ENCODE measurements at regions not wholly inside any gene's neighbourhood (a gene's known extent, or its start where the extent isn't known, plus 50 kb on each side); places are given as distances from the start of the nearest gene placed in this dataset.

DNA sequence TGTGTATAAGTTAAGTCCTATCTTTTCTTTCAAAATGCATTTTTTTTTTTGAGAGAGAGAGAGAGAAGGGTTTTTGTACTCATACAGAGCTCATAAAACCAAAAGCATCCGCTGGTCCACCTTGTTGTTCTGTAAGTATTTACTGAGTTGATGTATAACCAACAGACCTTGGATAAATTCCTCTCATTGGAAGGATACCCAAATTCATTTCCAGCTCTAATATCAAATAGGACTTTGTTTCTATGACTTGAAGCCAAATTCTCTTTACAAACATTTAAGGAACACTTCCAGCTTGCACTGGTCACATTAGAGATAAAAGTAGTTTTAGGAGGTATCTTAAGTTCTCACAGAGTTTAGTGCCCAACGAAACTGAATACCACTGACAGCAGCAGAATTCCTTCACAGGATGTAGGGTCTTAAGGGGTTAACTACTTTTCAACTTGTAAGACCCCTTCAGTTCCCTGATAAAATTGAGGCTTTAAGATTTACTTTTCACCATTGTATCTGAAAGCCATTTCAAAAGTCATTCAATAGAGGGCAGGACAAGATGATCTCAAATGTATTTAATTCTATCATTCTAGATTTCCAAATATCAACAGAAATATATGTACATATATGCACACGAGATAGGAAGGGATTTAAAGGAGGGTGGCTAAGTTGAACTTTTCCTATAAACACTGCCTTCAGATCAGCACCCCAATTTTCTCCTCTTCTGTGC, 1398.5 kb upstream of the CELF4 start:
- DNase-seq (ENCODE audit: low read depth) = no peak

DNA sequence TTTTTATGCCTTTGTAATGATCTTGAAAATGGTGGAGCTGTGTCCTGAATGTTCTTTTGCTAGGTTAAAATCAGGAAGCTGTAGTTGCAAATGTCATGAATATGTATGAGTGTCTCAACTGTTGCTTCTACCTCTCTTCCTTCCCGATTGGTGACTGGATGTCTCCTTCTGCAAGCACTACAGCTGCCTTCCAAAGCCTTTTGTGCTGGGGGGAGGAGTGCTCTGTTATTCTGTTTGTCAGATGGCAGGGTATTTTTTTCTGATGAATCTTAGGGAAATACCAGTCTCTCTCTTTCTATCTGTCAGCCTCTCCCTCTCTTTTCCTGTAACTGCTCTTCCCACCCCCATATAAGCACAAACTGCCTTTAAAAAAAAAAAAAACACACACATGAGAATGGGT, 1396.3 kb upstream of the CELF4 start:
- DNase-seq (ENCODE audit: low read depth) = no peak

DNA sequence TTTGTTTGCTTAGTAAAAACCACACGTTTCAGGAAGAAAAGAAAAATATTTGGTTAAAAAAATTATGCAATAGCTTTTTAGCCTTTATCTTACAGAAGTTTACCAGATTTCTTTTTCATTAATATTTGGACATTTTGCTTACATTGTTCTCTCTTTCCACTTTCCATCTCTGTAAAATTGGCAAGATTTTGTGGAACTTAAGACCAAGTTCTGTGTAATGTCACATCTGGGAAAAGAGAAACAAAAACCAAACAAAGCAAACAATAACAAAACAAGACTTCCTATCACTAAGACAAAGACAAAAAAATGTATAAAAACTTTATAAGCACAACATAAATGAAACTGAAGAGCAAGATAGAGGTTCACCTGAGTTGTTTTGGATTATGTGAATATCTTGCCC, 1392.1 kb upstream of the CELF4 start:
- DNase-seq (ENCODE audit: low read depth) = no peak

DNA sequence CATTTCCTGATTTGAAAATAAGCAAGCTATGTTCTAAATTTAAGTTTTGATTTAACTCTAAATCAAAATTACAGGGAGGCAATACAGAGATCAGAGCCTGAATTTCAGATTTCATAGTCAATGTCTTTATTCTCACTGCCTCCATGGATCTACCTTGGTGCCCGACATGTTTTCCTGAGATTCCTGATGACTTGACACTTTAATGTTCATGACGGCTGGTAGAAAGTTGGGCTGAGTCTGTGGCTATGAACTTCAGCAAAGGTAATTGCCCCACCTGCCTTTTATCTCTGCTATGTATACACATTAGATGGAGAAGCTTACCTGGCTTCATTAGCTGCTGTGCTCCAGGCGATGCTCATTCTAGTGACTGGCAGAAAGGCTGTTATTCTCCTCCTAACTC, 1390.5 kb upstream of the CELF4 start:
- no peak for DNase-seq (ENCODE audit: low read depth)

DNA sequence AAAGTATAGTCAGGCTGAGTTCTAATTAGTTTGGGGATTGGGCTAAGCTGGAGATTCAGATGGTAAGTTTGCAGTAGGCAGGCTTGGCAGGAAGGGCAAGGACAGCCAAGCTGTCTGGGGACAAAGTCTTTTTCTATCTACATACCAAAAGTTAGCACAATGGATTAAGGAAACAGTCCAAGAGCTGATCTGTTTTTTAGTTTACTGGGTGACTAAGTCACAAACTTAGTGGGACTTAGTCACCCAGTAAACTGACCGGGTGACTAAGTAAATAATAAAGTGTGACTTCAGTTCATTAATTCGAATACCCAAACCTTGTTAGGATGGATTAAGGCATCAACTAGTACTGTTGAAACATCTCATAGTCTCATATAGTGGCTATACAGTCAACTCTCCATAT, 1386.0 kb upstream of the CELF4 start:
- DNase-seq (ENCODE audit: low read depth) = no peak

DNA sequence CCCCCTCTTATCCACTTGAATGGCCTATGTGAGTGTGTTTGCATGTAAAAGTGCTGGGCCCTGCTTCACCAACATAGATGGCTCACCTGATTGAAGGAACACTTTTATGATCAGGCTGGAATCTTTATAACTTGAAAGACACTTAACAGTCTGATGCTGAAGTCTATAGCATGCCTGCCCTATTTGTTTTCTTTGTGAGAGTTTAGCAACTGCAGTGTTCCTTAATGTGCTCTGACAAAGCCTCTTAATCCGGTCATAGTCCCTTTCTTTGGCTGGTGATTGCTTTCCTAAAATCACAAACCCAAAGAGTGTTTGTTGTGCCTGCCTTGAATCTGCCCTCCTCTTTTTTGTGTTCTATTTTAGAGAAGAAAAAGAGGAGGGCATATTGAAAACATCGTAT, 1382.8 kb upstream of the CELF4 start:
- no peak for DNase-seq (ENCODE audit: low read depth)

DNA sequence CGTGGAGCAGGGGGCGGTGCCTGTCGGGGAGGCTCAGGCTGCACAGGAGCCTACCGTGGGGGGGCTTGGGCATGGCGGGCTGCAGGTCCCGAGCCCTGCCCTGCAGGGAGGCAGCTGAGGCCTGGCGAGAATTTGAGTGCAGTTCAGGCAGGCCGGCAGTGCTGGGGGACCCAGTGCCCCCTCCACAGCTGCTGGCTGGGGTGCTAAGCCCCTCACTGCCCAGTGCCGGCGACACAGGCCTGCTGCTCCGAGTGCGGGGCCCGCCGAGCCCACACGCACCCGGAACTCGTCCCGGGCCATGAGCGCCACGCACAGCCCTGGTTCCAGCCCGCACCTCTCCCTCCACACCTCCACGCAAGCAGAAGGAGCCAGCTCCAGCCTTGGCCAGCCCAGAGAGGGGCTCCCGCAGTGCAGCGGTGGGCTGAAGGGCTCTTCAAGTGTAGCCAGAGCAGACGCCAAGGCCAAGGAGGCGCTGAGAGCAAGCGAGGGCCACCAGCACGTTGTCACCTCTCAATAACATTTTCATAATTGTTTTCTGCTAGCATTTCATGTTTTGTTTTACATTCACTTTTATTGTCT, 1378.9 kb upstream of the CELF4 start:
- no peak for DNase-seq (ENCODE audit: low read depth)

DNA sequence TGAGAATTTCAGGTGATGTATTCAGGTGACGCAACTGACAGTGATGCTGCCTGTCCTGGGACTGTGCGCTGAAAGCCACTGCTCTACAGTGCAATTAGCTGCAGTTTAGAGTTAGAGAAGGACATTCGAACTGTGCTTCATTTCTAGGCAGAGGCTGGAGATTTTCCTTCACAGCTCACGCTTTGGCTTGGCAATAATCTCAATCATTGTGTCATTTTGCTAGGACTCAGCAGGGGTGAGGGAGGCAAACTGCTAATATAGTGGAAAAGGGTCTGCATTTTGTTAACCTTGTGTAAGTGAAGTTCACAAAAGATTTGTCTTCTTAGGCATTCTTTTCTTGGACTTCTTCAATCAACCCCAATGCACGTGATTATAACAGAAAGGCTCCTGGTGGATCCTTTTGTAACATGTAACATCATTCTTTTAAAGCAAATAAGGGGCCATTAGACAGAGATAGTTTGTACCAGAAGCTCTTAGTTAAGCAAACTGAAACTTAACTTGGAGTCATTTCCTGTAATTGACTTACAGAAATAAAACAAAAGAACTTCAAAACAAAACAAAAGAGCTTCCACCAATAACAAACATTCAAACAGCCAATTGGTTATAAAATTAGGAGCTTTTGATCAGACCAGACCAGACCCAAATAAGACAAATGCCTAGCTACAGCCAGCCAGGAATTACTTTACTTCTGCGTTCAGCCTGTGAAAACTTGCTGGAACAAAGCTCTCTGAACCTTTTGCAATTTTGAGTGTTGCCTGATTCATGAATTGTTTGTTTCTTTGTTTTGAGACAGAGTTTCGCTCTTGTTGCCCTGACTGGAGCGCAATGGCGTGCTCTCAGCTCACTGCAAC, 1376.3 kb upstream of the CELF4 start:
- DNase-seq (ENCODE audit: low read depth) = no peak

DNA sequence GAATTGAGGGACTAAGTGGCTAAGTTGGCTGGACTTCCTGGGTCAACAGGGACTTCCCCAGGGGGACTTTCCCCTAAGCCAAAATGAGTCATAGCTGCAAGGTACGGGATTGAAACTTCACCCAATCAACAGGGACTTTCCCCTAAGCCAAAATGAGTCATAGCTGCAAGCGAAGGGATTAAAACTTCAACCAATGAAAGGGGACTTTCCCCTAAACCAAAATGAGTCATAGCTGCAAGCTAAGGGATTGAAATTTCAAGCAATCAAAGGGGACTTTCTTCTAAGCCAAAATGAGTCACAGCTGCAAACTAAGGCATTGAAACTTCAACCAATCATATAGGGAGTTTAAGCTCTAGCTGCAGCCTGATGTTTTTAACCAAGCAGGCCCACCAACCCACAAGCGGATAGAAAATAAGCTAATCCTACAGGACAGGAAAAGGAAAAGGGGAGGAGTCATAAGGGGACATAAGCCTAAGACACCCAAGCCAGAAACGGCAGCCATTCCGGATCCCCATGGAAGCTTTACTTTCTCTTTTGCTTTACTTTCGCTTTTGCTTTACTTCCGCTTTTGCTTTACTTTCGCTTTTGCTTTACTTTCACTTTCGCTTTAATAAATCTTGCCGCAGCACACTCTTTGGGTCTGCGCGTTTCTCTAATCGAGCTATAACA, 1375.4 kb upstream of the CELF4 start:
- peak; percentile 49 for DNase-seq (ENCODE audit: low read depth)

DNA sequence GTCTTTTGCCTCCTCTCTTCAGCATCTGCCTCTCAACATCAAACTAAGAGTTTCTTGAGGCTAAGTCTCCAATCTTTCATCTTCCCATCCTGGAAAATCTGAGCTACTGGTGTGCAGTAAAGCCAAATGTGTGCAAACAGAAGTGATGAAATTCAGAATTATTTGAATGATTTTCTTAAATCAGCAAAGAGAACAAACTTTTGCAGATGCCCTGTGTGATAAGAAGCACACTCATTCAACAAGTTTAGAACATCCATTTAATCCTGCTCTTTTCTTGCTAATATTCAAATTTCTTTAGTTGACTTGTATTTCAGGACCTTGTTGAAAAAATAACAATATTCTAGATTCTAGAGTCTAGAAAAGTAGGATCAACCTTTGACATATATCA, 1374.9 kb upstream of the CELF4 start:
- DNase-seq (ENCODE audit: low read depth) = no peak

DNA sequence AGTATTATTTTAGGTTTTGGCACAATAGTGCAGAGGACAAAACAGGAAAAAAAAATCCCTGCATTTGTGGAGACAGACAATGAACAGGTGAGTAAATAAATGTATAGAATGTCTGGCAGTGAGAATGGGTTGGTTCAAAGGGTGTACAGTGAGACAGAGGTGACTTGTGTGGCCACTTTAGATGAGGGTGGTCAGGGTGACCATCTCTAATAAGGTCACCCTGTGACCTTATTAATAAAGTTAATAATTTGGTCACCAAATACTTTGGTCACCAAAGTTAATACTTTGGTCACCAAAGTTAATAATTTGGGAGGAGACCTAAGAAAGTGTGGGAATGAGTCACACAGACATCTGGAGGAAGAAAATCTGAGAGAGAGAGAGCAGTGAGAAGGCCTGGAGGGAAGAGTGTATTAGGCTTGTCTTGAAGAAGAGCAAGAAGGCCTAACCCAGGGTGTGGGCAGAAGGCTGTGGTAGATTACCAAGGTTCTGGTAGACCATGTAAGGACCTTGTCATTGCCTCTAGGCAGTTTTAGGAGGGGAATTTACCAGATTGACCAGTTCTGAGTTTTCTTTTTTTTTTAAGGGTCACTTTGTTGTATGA, 1368.4 kb upstream of the CELF4 start:
- DNase-seq (ENCODE audit: low read depth) = no peak

DNA sequence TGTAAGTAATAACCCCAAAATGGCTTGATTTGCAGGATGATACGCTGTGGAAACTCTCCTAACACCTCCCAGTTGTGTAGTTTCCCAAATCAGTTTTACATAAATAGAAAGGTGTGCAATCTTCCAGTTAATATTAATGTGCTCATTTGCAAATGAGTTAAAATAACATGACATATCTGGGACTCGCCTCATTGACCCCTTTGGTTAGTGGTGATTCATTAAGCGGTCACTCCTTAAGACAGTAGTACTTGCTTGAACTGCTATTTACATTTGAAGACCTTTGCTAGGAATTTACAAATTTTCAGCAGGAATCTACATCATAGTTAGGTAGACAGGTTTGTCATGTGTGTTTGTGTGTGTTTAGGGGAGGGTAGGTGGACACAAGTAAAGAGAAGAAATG, 1367.7 kb upstream of the CELF4 start:
- no peak for DNase-seq (ENCODE audit: low read depth)

DNA sequence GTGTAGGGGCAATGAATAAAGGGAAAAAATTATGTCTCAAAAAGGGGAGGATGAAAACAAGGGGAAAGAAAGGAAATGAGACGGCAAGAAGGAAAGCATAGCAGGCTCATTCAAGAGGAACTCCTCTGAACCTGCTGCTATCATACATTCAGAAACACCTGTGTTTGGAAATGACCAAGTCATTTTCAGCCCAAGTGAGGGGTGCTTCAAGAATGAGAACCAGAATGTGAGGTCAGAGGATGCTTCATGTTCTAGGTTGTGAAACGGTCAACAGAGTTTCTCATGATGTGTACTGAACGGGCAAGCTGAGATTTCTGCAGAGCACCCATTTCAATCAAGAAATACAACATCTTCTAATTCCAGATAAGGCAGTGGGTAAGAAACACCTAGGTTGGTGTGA, 1367.2 kb upstream of the CELF4 start:
- DNase-seq (ENCODE audit: low read depth) = no peak

DNA sequence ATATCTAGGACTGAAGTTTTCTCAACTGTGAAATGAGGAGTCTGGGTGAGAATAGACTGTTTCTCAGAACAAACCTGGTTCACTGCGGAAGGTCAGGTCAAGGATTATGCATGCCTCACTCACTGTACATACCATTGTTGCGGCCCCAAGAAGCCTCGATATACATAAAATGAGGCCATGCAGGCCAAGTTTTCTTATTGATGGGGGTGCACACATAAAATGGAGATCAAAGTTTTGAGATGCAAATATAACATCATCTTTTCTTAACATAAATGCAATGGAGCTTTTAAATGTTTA, 1366.1 kb upstream of the CELF4 start:
- no peak for DNase-seq (ENCODE audit: low read depth)

DNA sequence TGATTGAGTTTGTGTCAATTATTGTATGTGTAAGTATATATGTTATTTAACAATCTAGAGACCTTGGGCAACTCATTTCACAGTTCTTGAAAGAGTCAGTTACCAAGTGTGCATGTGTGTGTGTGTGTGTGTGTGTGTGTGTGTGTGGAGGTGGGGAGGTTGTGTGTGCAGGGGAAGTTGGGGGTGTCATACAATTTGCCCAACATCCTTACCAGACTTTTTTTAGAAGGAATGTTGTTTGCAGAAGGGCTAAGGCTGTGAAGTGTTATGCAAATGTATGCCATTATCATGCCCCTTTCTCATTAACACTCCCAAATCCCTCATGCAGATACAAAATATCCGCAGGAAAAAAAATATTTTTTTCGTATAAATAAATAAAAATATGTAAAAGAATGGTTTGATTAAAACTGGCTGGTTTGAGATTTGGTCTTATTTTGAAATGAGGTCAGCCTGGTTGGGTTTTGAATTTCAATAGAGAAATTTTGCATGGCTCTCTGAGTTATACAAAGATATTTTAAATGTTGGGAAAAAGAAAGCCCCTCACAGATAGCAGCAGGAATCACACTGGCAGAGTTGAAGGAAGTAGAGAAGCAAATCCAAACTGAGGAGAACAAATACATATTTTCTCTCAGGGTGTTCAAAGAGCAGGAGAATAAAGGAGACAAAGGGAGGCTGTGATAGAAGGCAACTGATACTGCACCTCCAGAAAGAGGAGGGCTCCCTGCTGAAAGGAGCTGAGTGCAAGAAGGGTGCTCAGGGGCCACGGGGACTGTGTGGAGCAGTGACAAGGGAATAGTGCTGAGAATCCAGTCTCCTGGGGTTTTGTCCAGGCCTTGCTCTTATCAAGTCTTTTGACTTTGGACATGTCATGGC, 1365.5 kb upstream of the CELF4 start:
- DNase-seq (ENCODE audit: low read depth) = no peak

DNA sequence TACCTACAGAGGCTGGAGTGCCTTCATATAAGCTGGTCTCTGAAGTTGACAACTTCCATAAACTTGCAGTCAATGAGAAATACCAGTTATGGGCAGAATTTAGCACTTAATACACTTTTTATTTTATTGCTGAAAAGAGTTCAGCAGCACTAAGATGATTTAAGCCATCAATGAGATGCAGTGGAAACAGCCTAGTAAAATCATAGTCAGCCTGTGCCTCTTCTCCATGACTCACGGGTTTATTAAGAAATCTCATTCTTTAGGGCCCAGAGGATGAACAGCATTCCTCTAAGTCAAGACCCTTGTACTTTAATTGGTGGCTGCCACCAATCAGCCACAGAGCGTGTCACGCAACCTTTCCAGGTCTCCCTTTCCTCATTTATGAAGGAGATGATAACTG, 1357.9 kb upstream of the CELF4 start:
- DNase-seq (ENCODE audit: low read depth) = no peak

DNA sequence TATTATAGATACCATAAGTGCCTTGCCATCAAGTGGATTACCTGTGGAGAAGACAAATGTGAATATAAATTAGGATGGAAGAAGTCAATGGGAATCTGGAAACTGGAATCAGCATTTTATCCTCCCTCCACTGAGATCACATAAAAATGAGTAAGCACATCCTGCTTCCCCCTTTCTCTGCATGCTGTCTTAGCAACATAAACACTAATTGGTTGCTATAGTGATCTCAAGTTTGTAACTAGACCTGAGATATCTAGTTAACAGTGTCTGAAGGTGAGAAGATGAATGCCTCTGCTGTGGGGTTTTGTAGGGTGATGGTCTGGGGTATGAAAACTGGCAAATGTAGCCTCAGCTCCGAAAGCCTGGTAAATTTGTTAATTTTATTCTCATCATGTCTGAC, 1357.5 kb upstream of the CELF4 start:
- DNase-seq (ENCODE audit: low read depth) = no peak

DNA sequence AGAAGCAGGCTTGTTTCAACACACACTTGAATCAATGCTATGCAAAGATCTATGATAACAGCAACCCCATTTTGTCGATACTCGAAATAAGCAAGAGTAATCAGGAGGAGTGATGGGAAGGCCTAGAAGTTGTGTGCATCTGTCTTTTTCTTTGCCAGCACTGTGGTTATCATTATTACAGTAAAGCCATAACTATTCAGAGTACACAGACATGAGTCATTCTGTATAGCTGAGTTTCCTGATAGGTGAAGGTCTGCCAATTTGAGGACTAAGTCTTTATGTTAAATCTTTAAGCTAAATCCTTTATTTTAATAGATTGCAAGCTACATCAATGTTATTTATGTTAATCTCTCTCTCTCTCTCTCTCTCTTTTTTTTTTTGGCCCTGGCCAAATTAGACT, 1344.4 kb upstream of the CELF4 start:
- no peak for DNase-seq (ENCODE audit: low read depth)

DNA sequence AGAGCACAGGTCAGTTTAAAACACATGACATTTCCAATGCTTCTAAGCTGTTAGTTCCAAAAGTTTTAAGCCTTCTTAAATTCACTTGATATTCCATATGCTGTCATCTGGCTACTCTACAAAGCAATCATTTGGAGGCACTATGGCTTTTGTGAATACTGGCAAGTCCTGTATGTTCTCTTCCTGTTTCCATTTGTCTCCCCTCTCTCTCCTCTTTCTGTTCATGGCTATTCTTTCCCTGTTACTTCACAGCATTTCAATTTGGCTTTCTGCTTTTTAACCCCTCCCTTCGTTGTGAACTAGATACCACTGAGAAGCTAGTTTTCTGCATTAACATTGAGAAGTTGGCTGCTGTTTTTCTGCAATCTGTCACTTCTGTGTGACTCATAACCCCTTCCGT, 1337.2 kb upstream of the CELF4 start:
- no peak for DNase-seq (ENCODE audit: low read depth)

DNA sequence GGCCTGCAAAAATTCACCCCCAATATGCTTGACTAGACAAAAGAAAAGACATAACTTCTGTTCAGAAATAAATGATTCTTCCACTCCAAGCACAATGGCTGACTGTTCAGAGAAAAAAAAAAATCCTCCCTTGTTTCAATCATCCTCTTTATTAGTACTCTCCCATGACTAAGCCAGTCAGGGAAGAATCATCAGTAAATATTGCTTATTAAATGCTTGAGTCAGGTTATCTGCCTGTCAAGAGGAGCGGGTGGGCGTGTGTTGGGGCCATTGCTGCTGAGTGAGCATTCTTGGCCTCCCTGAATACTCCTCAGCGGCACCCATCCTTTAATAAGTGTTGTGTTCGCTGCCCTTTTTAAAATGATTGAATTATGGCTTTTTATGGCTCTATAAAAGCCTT, 1334.8 kb upstream of the CELF4 start:
- no peak for DNase-seq (ENCODE audit: low read depth)

DNA sequence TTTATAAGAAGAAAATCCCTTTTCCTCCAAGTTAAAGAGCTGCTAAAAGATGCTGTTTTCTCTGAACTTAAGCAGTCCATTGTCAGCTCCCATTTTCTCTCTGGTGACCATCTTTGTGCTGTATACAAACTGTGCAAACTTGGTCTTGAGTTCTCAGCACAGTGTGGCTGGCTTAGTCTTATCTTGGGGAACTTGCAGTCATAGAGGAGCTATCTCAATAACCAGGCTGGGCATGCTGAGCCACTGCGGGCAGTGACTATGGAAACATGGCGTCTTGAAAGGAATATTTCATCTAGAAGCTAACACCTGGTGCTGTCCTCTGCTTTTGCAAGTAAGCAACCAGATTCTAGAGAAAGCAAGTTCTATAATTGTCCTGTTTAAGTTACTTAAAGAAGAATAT, 1334.4 kb upstream of the CELF4 start:
- DNase-seq (ENCODE audit: low read depth) = no peak

DNA sequence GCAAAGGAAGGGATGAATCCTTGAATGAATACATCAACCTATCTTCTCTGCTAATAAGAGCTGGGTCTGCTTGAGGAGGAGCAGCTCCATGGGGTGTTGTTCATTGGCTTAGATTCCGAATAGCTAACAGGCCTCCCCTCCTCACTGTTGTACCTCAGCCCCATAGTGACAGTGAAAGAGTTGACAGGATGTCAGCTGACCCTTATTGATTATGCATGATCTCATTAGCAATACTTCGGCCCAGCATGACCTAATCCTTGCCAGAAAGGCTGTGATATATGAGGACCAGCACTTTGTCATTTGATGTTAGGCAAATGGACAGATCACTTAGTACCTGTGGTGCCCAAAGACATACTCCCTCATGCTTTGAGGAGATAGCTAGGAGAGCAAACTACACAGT, 1333.7 kb upstream of the CELF4 start:
- DNase-seq (ENCODE audit: low read depth) = no peak

Measured in T-helper 22 cell (primary cell).